OCI-LY3 (cell line): ENCODE measurements at regions not wholly inside any gene's neighbourhood (a gene's known extent, or its start where the extent isn't known, plus 50 kb on each side); places are given as distances from the start of the nearest gene placed in this dataset.

ENCODE experiments used
- H2AFZ ChIP-seq: fragments of 200-600, 300-600 bp; shearing (Covaris generic); 2 replicates; pipeline ENCODE4 v1.6.0; 2014; ENCODE audit warnings: antibody characterized with exemption, low read depth, low read length
- H3K27ac ChIP-seq: fragments of 200-600, 300-600 bp; sonication (generic); 2 replicates; pipeline ENCODE4 v1.5.1; 2014; ENCODE audit warnings: mild to moderate bottlenecking, low read length, moderate library complexity, mixed read lengths
- H3K27me3 ChIP-seq: fragments of 200-600, 300-600 bp; sonication (generic); 2 replicates; pipeline ENCODE4 v1.6.1; 2014; ENCODE audit warnings: low read depth, low read length, mixed read lengths
- H3K36me3 ChIP-seq: fragments of 200-600, 300-600 bp; sonication (generic); replicated peaks from 2 replicates; pipeline ENCODE3; 2014; ENCODE audit warnings: low read depth, low read length, mixed read lengths
- H3K4me1 ChIP-seq: fragments of 300-600, 200-600 bp; sonication (generic); 2 replicates; pipeline ENCODE4 v1.6.1; 2014; ENCODE audit warnings: low read length, mixed read lengths
- H3K4me2 ChIP-seq: fragments of 200-600, 300-600 bp; sonication (generic); 2 replicates; pipeline ENCODE4 v1.6.1; 2014; ENCODE audit warnings: low read length, mixed read lengths
- H3K4me3 ChIP-seq: fragments of 300-600, 200-600 bp; sonication (generic); 2 replicates; pipeline ENCODE4 v1.5.1; 2014; ENCODE audit warnings: antibody characterized with exemption, mild to moderate bottlenecking, low read length, moderate library complexity
- H3K79me2 ChIP-seq: fragments of 300-600, 200-600 bp; shearing (Covaris generic); 2 replicates; pipeline ENCODE4 v1.6.1; 2014; ENCODE audit warnings: mild to moderate bottlenecking, low read length, mixed read lengths
- H3K9ac ChIP-seq: fragments of 300-600, 200-600 bp; shearing (Covaris generic); 2 replicates; pipeline ENCODE4 v1.6.0; 2014; ENCODE audit warnings: mild to moderate bottlenecking, low read length, moderate library complexity
- H3K9me3 ChIP-seq: fragments of 200-600, 300-600 bp; shearing (Covaris generic); 2 replicates; pipeline ENCODE4 v1.6.1; 2014; ENCODE audit warnings: low read length, mixed read lengths; ENCODE audit not compliant: insufficient read depth
- H4K20me1 ChIP-seq: fragments of 200-600, 300-600 bp; sonication (generic); 2 replicates; pipeline ENCODE4 v1.6.1; 2016; ENCODE audit warnings: low read length, mixed read lengths; ENCODE audit not compliant: insufficient read depth
- EZH2phosphoT487 ChIP-seq: fragments of 200-600 bp; shearing (Covaris generic); IDR thresholded peaks from 2 replicates; pipeline ENCODE4 v1.6.1; 2018; ENCODE audit warnings: antibody characterized with exemption, mixed run types, low read depth
- TF ChIP-seq, protein P1 (sequence below): fragments of 200-600, 300-600 bp; sonication (generic); IDR thresholded peaks from 2 replicates; pipeline ENCODE4 v1.5.1; 2014; ENCODE audit warnings: antibody characterized with exemption, low read length, low read depth

DNA sequence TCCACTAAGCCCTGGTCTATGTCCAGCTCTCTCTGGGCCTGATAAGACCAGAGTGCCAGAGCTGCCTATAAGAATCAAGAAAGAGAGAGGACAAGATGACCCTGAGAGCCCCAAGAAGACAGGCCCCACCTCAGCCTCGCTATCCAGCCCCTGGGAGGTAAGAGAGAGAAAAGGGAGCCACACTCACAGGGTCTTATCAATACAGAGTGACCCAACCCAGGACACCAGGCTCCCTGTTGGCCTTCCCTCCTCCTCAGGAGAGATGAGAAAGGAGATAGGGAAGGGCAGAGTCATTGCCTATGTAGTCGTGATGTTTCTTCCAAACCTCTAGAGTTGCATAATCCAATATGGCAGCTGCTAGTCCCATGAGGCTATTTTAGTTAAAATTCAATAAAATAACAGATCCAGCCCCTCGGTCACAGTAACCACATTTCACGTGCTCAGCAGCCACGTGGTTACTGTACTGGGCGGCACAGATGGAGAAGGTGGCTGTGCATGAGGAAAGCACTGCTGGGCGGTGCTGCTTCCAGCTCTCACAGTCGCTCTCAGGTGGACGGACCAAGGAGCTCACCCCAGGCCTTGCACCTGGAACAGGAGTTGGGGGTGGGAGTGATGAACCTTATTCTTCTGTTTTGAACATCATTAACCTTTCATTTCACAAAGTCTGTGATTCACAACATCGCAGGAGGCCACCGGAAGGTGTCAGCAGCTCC lies 525.8 kb downstream of the SHQ1 start:
- Histone ChIP-seq H3K79me2 (no peaks in the 10 kb centered on the region), H3K4me1 (no peaks in the 10 kb centered on the region), H2AFZ (no peak overlapping the region), H3K36me3 (no peaks in the 10 kb centered on the region), H4K20me1 (no peaks in the 10 kb centered on the region), H3K4me2 (no peak overlapping the region), H3K4me3 (no peak overlapping the region), H3K27me3 (peaks cover 38% of the 10 kb centered on the region; the same call in 1 of the 2 replicates), H3K27ac (no peak overlapping the region), H3K9me3 (no peaks in the 10 kb centered on the region), H3K9ac (no peak overlapping the region)
- TF ChIP-seq, protein P1, sequence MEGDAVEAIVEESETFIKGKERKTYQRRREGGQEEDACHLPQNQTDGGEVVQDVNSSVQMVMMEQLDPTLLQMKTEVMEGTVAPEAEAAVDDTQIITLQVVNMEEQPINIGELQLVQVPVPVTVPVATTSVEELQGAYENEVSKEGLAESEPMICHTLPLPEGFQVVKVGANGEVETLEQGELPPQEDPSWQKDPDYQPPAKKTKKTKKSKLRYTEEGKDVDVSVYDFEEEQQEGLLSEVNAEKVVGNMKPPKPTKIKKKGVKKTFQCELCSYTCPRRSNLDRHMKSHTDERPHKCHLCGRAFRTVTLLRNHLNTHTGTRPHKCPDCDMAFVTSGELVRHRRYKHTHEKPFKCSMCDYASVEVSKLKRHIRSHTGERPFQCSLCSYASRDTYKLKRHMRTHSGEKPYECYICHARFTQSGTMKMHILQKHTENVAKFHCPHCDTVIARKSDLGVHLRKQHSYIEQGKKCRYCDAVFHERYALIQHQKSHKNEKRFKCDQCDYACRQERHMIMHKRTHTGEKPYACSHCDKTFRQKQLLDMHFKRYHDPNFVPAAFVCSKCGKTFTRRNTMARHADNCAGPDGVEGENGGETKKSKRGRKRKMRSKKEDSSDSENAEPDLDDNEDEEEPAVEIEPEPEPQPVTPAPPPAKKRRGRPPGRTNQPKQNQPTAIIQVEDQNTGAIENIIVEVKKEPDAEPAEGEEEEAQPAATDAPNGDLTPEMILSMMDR: no peak
- no peak for TF ChIP-seq EZH2phosphoT487

DNA sequence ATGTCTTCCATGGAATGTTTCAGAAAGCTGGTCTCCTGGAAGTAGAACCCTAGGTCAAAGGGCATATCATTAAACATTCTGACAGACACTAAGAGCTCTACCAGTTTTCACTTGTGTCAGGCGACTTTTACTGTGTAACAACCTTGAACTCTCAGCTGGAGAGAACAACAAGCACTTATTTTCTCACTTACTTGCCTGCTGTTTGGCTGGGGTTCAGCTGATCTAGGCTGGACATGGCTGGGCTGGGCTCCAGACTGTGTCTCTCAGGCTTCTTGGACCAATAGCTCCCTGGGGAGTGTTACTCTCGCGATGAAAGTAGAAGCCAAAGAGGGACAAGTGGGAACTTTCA lies 527.3 kb downstream of the SHQ1 start:
- Histone ChIP-seq H3K4me3 (no peak overlapping the region), H3K27ac (no peak overlapping the region), H4K20me1 (no peaks in the 10 kb centered on the region), H3K36me3 (no peaks in the 10 kb centered on the region), H3K4me1 (no peaks in the 10 kb centered on the region), H3K9ac (no peak overlapping the region), H3K9me3 (no peaks in the 10 kb centered on the region), H2AFZ (no peak overlapping the region), H3K4me2 (no peak overlapping the region), H3K27me3 (peaks cover 25% of the 10 kb centered on the region; the same call in 1 of the 2 replicates), H3K79me2 (no peaks in the 10 kb centered on the region)
- TF ChIP-seq EZH2phosphoT487: no peak
- TF ChIP-seq, protein P1: no peak

DNA sequence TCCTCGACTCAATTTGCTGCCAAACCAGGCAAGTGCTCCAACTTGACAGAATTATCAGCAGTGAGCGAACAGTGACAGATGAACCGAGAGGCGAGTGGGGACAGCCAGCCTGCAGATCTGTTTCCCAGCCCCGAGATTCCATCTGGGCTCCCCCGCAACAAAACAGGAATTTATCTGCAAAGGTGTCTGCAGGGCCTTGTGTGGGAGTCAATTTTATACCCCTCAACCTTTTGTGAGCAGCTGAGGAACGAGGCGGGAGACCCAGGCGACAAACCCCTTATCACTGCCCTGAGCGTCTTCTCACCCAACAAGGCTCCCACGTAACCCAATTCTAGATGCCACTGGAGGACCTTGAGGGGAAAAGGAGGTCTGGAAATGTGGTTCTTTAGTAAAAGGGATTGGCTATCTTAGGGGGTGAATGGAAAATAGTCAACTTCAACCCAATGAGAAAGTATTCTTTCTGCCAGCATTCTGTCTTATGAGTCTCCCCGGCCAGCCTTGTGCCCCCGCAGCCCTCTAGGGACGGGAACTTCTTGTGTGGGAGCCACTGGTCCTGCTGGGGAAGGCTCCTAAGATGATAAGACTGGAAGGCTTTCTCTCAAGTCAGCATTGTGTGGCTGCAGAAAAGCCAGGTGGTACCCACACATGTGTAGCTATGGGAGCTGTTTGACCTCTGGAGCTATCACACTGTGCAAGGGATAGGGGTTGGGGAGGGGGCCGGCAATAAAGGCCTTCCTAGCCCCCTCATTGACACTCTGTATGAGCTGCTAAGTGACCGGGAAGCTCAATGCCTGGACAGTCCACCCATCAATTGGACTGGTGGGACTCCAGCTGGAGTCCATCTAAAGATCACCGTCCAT lies 527.9 kb downstream of the SHQ1 start:
- H2AFZ ChIP-seq: no peak overlapping the region
- H3K4me3 ChIP-seq: no peak overlapping the region
- no peaks in the 10 kb centered on the region for H3K79me2 ChIP-seq
- no peaks in the 10 kb centered on the region for H3K36me3 ChIP-seq
- H3K27me3 ChIP-seq: peaks cover 19% of the 10 kb centered on the region; the same call in 1 of the 2 replicates
- no peaks in the 10 kb centered on the region for H4K20me1 ChIP-seq
- H3K9ac ChIP-seq: no peak overlapping the region
- TF ChIP-seq EZH2phosphoT487: no peak
- TF ChIP-seq, protein P1: no peak
- H3K27ac ChIP-seq: no peak overlapping the region
- no peaks in the 10 kb centered on the region for H3K9me3 ChIP-seq
- H3K4me2 ChIP-seq: no peak overlapping the region
- no peaks in the 10 kb centered on the region for H3K4me1 ChIP-seq
